ENCODE measurements at regions not wholly inside any gene's neighbourhood (a gene's known extent, or its start where the extent isn't known, plus 50 kb on each side); places are given as distances from the start of the nearest gene placed in this dataset.

- H3K14ac ChIP-seq (ENCODE audit: low read length), result no peak overlapping the region
- H3K4me2 ChIP-seq (ENCODE audit: low read length), result no peak overlapping the region
- no peak overlapping the region for H3K4ac ChIP-seq (ENCODE audit: low read depth, low read length)
- no peak overlapping the region for H2AFZ ChIP-seq (ENCODE audit: insufficient read depth, low read length, poor library complexity)
- no peak overlapping the region for H4K8ac ChIP-seq (ENCODE audit: low read depth, low read length)
- H3K9ac ChIP-seq (ENCODE audit: low read length), result no peak overlapping the region
- H2BK5ac ChIP-seq (ENCODE audit: low read depth, low read length, poor library complexity), result no peak overlapping the region
- H3K23ac ChIP-seq (ENCODE audit: low read length), result no peak overlapping the region
- no peak overlapping the region for H3K27ac ChIP-seq (ENCODE audit: low read depth, low read length)
- no peak overlapping the region for H4K91ac ChIP-seq (ENCODE audit: low read depth, low read length)
- H3K4me3 ChIP-seq (ENCODE audit: low read depth, low read length), result no peak overlapping the region
- H3K79me1 ChIP-seq (ENCODE audit: low read length), result no peaks in the 10 kb centered on the region
- H2BK120ac ChIP-seq (ENCODE audit: insufficient read depth, low read length, poor library complexity), result no peak overlapping the region
- no peaks in the 10 kb centered on the region for H3K36me3 ChIP-seq (ENCODE audit: control insufficient read depth in 1 of 2, insufficient read depth in 2 of 2, low read length in 2 of 2)
- no CpG with 5 or more reads among the region's 8 CpGs for WGBS (ENCODE audit: extremely low coverage, insufficient coverage, insufficient read length)
- H3K27me3 ChIP-seq (ENCODE audit: insufficient read depth, low read length), result no peaks in the 10 kb centered on the region
- DNase-seq, result no peak
- H2BK12ac ChIP-seq (ENCODE audit: low read length), result no peak overlapping the region
- no peaks in the 10 kb centered on the region for H3K79me2 ChIP-seq (ENCODE audit: control insufficient read depth, insufficient read depth, low read length, poor library complexity)
- no peaks in the 10 kb centered on the region for H3K4me1 ChIP-seq (ENCODE audit: control insufficient read depth in 1 of 2, insufficient read depth in 2 of 2, low read length in 2 of 2)
- no peak overlapping the region for H4K12ac ChIP-seq (ENCODE audit: low read depth, low read length)
- no peaks in the 10 kb centered on the region for H3K9me3 ChIP-seq (ENCODE audit: insufficient read depth, low read depth, low read length)
- H2AK5ac ChIP-seq (ENCODE audit: low read length), result no peak overlapping the region
- no peak overlapping the region for H3K18ac ChIP-seq (ENCODE audit: low read length)
These were observed 513.6 kb downstream of the METTL15 start for GRCh38 chr11:28621753-28622152.

DNA sequence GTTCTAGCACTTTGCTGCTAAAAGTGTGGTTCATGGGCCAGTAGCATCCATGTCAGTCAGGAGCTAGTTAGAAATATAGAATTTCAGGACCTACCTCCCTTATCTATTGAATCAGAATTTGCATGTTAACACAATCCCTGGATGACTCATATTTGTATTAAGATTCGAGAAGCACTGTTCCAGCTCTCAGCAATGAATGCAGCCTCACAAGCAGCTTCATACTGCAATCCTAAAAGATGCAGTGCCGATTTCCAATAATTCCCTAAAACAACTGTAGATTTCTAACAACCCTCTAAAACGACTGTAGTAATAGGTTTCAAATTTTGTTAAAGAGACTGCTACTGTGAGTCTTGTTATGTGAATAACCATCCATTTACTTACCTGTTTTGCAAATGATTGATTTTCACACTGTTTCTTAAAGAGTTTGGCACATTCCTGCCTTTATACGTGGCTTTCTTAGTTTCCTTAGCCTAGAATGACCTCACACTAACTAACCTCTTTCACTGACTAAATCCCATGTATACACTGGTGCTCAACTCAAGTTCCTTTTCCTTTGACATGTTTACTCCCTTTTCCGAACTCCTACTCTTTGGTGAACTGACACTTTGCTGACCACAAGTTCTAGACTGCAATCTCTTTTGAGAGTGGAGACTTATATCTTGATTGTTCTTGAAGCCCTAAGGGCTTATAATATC is 511.8 kb downstream of the METTL15 start:
- Histone ChIP-seq H3K23ac (ENCODE audit: low read length) (no peak overlapping the region), H3K4ac (ENCODE audit: low read depth, low read length) (no peak overlapping the region), H3K4me1 (ENCODE audit: control insufficient read depth in 1 of 2, insufficient read depth in 2 of 2, low read length in 2 of 2) (no peaks in the 10 kb centered on the region), H3K18ac (ENCODE audit: low read length) (no peak overlapping the region), H4K8ac (ENCODE audit: low read depth, low read length) (no peak overlapping the region), H3K27ac (ENCODE audit: low read depth, low read length) (no peak overlapping the region), H3K27me3 (ENCODE audit: insufficient read depth, low read length) (no peaks in the 10 kb centered on the region), H3K79me2 (ENCODE audit: control insufficient read depth, insufficient read depth, low read length, poor library complexity) (no peaks in the 10 kb centered on the region), H3K4me3 (ENCODE audit: low read depth, low read length) (no peak overlapping the region), H3K14ac (ENCODE audit: low read length) (no peak overlapping the region), H3K36me3 (ENCODE audit: control insufficient read depth in 1 of 2, insufficient read depth in 2 of 2, low read length in 2 of 2) (no peaks in the 10 kb centered on the region), H3K9ac (ENCODE audit: low read length) (no peak overlapping the region), H2AK5ac (ENCODE audit: low read length) (no peak overlapping the region), H2BK120ac (ENCODE audit: insufficient read depth, low read length, poor library complexity) (no peak overlapping the region), H3K4me2 (ENCODE audit: low read length) (no peak overlapping the region), H2BK5ac (ENCODE audit: low read depth, low read length, poor library complexity) (no peak overlapping the region), H2AFZ (ENCODE audit: insufficient read depth, low read length, poor library complexity) (no peak overlapping the region), H2BK12ac (ENCODE audit: low read length) (no peak overlapping the region), H4K91ac (ENCODE audit: low read depth, low read length) (no peak overlapping the region), H3K79me1 (ENCODE audit: low read length) (no peaks in the 10 kb centered on the region), H3K9me3 (ENCODE audit: insufficient read depth, low read depth, low read length) (no peaks in the 10 kb centered on the region), H4K12ac (ENCODE audit: low read depth, low read length) (no peak overlapping the region)
- no CpG with 5 or more reads among the region's 5 CpGs for WGBS (ENCODE audit: extremely low coverage, insufficient coverage, insufficient read length)
- no peak for DNase-seq

- Histone ChIP-seq H3K9me3 (ENCODE audit: insufficient read depth, low read depth, low read length) (no peaks in the 10 kb centered on the region), H3K23ac (ENCODE audit: low read length) (no peak overlapping the region), H3K79me1 (ENCODE audit: low read length) (no peaks in the 10 kb centered on the region), H2BK120ac (ENCODE audit: insufficient read depth, low read length, poor library complexity) (no peak overlapping the region), H3K36me3 (ENCODE audit: control insufficient read depth in 1 of 2, insufficient read depth in 2 of 2, low read length in 2 of 2) (no peaks in the 10 kb centered on the region), H2AFZ (ENCODE audit: insufficient read depth, low read length, poor library complexity) (no peak overlapping the region), H3K14ac (ENCODE audit: low read length) (no peak overlapping the region), H2BK5ac (ENCODE audit: low read depth, low read length, poor library complexity) (no peak overlapping the region), H4K12ac (ENCODE audit: low read depth, low read length) (no peak overlapping the region), H3K27ac (ENCODE audit: low read depth, low read length) (no peak overlapping the region), H3K4me1 (ENCODE audit: control insufficient read depth in 1 of 2, insufficient read depth in 2 of 2, low read length in 2 of 2) (no peaks in the 10 kb centered on the region), H3K9ac (ENCODE audit: low read length) (no peak overlapping the region), H4K8ac (ENCODE audit: low read depth, low read length) (no peak overlapping the region), H2BK12ac (ENCODE audit: low read length) (no peak overlapping the region), H3K4me3 (ENCODE audit: low read depth, low read length) (no peak overlapping the region), H3K4me2 (ENCODE audit: low read length) (no peak overlapping the region), H3K27me3 (ENCODE audit: insufficient read depth, low read length) (no peaks in the 10 kb centered on the region), H4K91ac (ENCODE audit: low read depth, low read length) (no peak overlapping the region), H2AK5ac (ENCODE audit: low read length) (no peak overlapping the region), H3K18ac (ENCODE audit: low read length) (no peak overlapping the region), H3K79me2 (ENCODE audit: control insufficient read depth, insufficient read depth, low read length, poor library complexity) (no peaks in the 10 kb centered on the region), H3K4ac (ENCODE audit: low read depth, low read length) (no peak overlapping the region)
- DNase-seq, result no peak
- WGBS (ENCODE audit: extremely low coverage, insufficient coverage, insufficient read length), result no CpG with 5 or more reads among the region's 2 CpGs
These were observed 510.2 kb downstream of the METTL15 start for GRCh38 chr11:28618416-28618815.

DNA sequence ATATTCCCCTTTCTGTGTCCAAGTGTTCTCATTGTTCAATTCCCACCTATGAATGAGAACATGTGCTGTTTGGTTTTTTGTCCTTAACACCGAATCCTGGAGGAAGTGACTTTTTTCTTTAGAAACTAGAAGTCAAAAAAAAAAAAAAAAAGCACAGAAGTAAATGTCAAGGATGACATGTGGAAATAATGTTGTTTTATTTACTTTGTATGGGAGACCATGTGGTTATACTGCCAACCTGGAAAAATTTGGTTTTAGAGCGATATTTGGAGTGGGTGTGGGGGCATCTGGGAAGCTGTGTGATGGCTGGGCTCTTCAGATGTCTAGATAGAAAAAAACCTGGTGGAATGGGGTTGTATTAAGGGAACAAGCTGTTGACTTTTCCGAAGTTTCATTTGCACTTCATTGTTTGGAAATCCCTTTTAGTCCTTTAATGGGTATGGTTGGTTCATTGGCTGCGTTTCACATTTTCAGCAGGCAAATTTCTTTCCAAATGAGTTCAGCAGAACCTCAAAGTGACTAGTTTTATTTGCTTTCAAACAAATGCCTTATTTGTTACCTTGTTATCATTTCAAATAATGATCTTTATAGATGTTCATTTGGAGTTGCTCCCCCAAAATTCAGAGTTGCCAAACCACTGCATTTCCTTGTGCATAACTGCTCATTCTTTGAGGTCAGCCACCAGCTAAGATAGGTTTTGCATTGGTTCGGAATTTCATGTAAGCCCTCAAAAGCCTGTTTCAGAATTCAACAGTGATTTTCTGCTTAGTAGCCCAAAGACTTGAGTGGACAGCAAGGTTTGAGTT is 508.2 kb downstream of the METTL15 start:
- no peak for DNase-seq
- Histone ChIP-seq H4K8ac (ENCODE audit: low read depth, low read length) (no peak overlapping the region), H3K4me3 (ENCODE audit: low read depth, low read length) (no peak overlapping the region), H3K18ac (ENCODE audit: low read length) (no peak overlapping the region), H4K91ac (ENCODE audit: low read depth, low read length) (no peak overlapping the region), H2AK5ac (ENCODE audit: low read length) (no peak overlapping the region), H3K14ac (ENCODE audit: low read length) (no peak overlapping the region), H2BK120ac (ENCODE audit: insufficient read depth, low read length, poor library complexity) (no peak overlapping the region), H3K36me3 (ENCODE audit: control insufficient read depth in 1 of 2, insufficient read depth in 2 of 2, low read length in 2 of 2) (no peaks in the 10 kb centered on the region), H2AFZ (ENCODE audit: insufficient read depth, low read length, poor library complexity) (no peak overlapping the region), H3K79me1 (ENCODE audit: low read length) (no peaks in the 10 kb centered on the region), H2BK12ac (ENCODE audit: low read length) (no peak overlapping the region), H3K9me3 (ENCODE audit: insufficient read depth, low read depth, low read length) (no peaks in the 10 kb centered on the region), H3K9ac (ENCODE audit: low read length) (no peak overlapping the region), H3K4me1 (ENCODE audit: control insufficient read depth in 1 of 2, insufficient read depth in 2 of 2, low read length in 2 of 2) (no peaks in the 10 kb centered on the region), H3K27ac (ENCODE audit: low read depth, low read length) (no peak overlapping the region), H3K4ac (ENCODE audit: low read depth, low read length) (no peak overlapping the region), H3K4me2 (ENCODE audit: low read length) (no peak overlapping the region), H4K12ac (ENCODE audit: low read depth, low read length) (no peak overlapping the region), H3K79me2 (ENCODE audit: control insufficient read depth, insufficient read depth, low read length, poor library complexity) (no peaks in the 10 kb centered on the region), H2BK5ac (ENCODE audit: low read depth, low read length, poor library complexity) (no peak overlapping the region), H3K23ac (ENCODE audit: low read length) (no peak overlapping the region), H3K27me3 (ENCODE audit: insufficient read depth, low read length) (no peaks in the 10 kb centered on the region)
- no CpG with 5 or more reads among the region's 5 CpGs for WGBS (ENCODE audit: extremely low coverage, insufficient coverage, insufficient read length)

Data from trophoblast cell (in vitro differentiated cells and primary cell).